Heart left ventricle (tissue), 13 donors: ENCODE measurements at regions not wholly inside any gene's neighbourhood (a gene's known extent, or its start where the extent isn't known, plus 50 kb on each side); places are given as distances from the start of the nearest gene placed in this dataset.

Experiments used
- POLR2A ChIP-seq, 2 donors: fragments of 450-650 bp; IDR thresholded peaks; one replicate each; pipeline ENCODE4 v1.6.1; 2017; ENCODE audit warnings: antibody characterized with exemption in 2 of 2, mild to moderate bottlenecking in 2 of 2, moderate library complexity in 2 of 2
- TF ChIP-seq, protein P1 (sequence below), 12 donors: fragments of 200-600 bp; sonication (generic) in 4 of 12; IDR thresholded peaks; one replicate each; pipeline versions ENCODE4 v1.5.0 to v1.8.0; 2018 to 2022; ENCODE audit warnings: antibody characterized with exemption in 12 of 12, mild to moderate bottlenecking in 5 of 12
- donor health status: ischemic (EF 13 %, LVEDD 7.1; RV severe dilation, severe dysfunction).
- donor health status: DM: no; HTN: yes; CAD: no.
- donor health status: DM: no; HTN: no; CAD: no.
- donor health status: ischemic (EF 25% LVEDD 6.9; RV normal size, moderate dysfunction).
- donor health status: ischemic (EF 25% LVEDD 5.7; RV mildly dilated, moderate dysfunction).
- donor health status: ischemic (EF 35%, LVEDD 5.7; RV mildly dilated, moderate dysfunction).
- donor health status: nonischemic (EF 11% LVEDD 7.7; RV severe dilation, severe dysfunction).
- donor health status: DM: yes; HTN: yes; CAD: no.
- donor health status: PGD.
- donor health status: ischemic (EF 29% LVEDD 5.4; RV normal size, mild dysfunction).
- donor health status: nonischemic (EF 23%, LVEDD 6.1; RV moderate dilation, normal function).

DNA sequence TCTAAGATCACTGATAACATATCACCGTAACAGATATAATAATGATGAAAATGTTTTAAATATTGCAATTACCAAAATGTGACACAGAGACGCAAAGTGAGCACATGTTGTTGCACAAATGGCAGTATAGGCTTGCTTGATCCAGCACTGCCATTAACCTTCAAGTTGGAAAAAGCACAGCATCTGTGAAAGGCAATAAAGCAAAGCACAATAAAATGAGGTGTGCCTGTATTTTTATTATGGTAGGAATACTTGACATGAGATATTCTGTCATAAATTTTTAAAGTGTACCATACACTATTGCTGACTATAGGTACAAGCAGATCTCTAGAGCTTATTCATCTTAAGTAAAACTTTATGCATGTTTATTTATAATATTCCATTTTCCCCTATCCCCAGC is 312.2 kb downstream of the PTH2R start:
- TF ChIP-seq, protein P1, sequence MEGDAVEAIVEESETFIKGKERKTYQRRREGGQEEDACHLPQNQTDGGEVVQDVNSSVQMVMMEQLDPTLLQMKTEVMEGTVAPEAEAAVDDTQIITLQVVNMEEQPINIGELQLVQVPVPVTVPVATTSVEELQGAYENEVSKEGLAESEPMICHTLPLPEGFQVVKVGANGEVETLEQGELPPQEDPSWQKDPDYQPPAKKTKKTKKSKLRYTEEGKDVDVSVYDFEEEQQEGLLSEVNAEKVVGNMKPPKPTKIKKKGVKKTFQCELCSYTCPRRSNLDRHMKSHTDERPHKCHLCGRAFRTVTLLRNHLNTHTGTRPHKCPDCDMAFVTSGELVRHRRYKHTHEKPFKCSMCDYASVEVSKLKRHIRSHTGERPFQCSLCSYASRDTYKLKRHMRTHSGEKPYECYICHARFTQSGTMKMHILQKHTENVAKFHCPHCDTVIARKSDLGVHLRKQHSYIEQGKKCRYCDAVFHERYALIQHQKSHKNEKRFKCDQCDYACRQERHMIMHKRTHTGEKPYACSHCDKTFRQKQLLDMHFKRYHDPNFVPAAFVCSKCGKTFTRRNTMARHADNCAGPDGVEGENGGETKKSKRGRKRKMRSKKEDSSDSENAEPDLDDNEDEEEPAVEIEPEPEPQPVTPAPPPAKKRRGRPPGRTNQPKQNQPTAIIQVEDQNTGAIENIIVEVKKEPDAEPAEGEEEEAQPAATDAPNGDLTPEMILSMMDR (IDR thresholded peaks at IDR 0.05): no peak
- no peak for TF ChIP-seq POLR2A (IDR thresholded peaks at IDR 0.05)
